Endothelial cell of umbilical vein (primary cell): ENCODE measurements at regions not wholly inside any gene's neighbourhood (a gene's known extent, or its start where the extent isn't known, plus 50 kb on each side); places are given as distances from the start of the nearest gene placed in this dataset.

Source experiments
- BruUV-seq: library from RNA; stranded (reverse); fragments of 400-500 nt; replicated peaks from 2 replicates; lab custom pipeline; 2021; lab: Mats Ljungman, UMichigan
- CTCF ChIA-PET: fragments of 300-600, 350-600 bp; sonication (Branson Sonifier 250); formaldehyde crosslinking; loops from one replicate; lab custom pipeline; 2021; ENCODE audit warnings: antibody characterized with exemption, inconsistent platforms; lab: Charles Lee
- POLR2A ChIA-PET: fragments of 300-600, 350-600 bp; sonication (Branson Sonifier 250); formaldehyde crosslinking; loops from one replicate; lab custom pipeline; 2021; ENCODE audit warnings: antibody characterized with exemption, inconsistent platforms; lab: Charles Lee
- DNase-seq: peaks from one replicate; pipeline ENCODE4 v3.0.0-alpha.2; 2011; ENCODE audit warnings: low read depth, low spot score
- FAIRE-seq: peaks from 2 replicates; lab custom pipeline; 2011; peaks lifted over from hg19 to GRCh38; lab: Jason Lieb, UNC
- H2AFZ ChIP-seq: 2 replicates; pipeline ENCODE4 v1.6.0; 2012; ENCODE audit warnings: low read depth, low read length, control low read depth, inconsistent platforms
- H3K27ac ChIP-seq: 2 replicates; pipeline ENCODE4 v1.5.1; 2011; ENCODE audit warnings: low read depth, mild to moderate bottlenecking, control low read depth, low read length, moderate library complexity; ENCODE audit not compliant: insufficient read depth
- H3K27me3 ChIP-seq, 2 experiments: 2 replicates each; pipeline versions ENCODE4 v1.6.0 to v1.6.1; 2011; ENCODE audit warnings: low read length in 2 of 2, mixed read lengths in 1 of 2; ENCODE audit not compliant: control insufficient read depth in 2 of 2, insufficient read depth in 2 of 2
- H3K36me3 ChIP-seq, 2 experiments: 2 replicates in 1 of 2; 3 replicates in 1 of 2; pipeline ENCODE4 v1.5.1; 2011; ENCODE audit warnings: low read length in 2 of 2, mild to moderate bottlenecking in 1 of 2, moderate library complexity in 1 of 2; ENCODE audit not compliant: control insufficient read depth in 2 of 2, insufficient read depth in 2 of 2; ENCODE audit errors: extremely low read depth in 1 of 2
- H3K4me1 ChIP-seq: 3 replicates; pipeline ENCODE4 v1.5.1; 2011; ENCODE audit warnings: mild to moderate bottlenecking, low read length; ENCODE audit not compliant: control insufficient read depth, insufficient read depth; ENCODE audit errors: extremely low read depth
- H3K4me2 ChIP-seq: 2 replicates; pipeline ENCODE4 v1.6.1; 2011; ENCODE audit warnings: low read length, control low read depth, mixed read lengths; ENCODE audit not compliant: insufficient read depth
- H3K4me3 ChIP-seq, 3 experiments: fragments of 200-600 bp in 1 of 3; sonication (generic), shearing (Covaris generic) in 1 of 3; replicated peaks in 1 of 3; 2 replicates each; pipeline ENCODE4 v1.5.1; 2011 to 2016; ENCODE audit warnings: control low read depth in 3 of 3, low read length in 3 of 3, mild to moderate bottlenecking in 2 of 3, inconsistent platforms in 1 of 3, low read depth in 1 of 3, moderate library complexity in 1 of 3; ENCODE audit not compliant: insufficient read depth in 1 of 3
- H3K79me2 ChIP-seq: 2 replicates; pipeline ENCODE4 v1.6.0; 2012; ENCODE audit warnings: low read length, inconsistent platforms; ENCODE audit not compliant: control insufficient read depth, insufficient read depth
- H3K9ac ChIP-seq: replicated peaks from 2 replicates; pipeline ENCODE3; 2011; ENCODE audit warnings: low read length, control low read depth; ENCODE audit not compliant: insufficient read depth; ENCODE audit errors: extremely low read depth
- H3K9me1 ChIP-seq: replicated peaks from 3 replicates; pipeline ENCODE4 v1.6.0; 2011; ENCODE audit warnings: mild to moderate bottlenecking, low read length; ENCODE audit not compliant: control insufficient read depth, insufficient read depth; ENCODE audit errors: extremely low read depth
- H3K9me3 ChIP-seq: replicated peaks from 2 replicates; pipeline ENCODE4 v1.5.1; 2012; ENCODE audit warnings: low read length, inconsistent platforms; ENCODE audit not compliant: control insufficient read depth, insufficient read depth
- H4K20me1 ChIP-seq: replicated peaks from 2 replicates; pipeline ENCODE3; 2011; ENCODE audit warnings: mild to moderate bottlenecking, low read length; ENCODE audit not compliant: control insufficient read depth, insufficient read depth; ENCODE audit errors: extremely low read depth
- CTCF ChIP-seq, 2 donors: IDR thresholded peaks; 1 replicate in 1 of 2; 2 replicates in 1 of 2; pipeline ENCODE4 v1.5.1; 2011; ENCODE audit warnings: low read length in 2 of 2, mild to moderate bottlenecking in 2 of 2, moderate library complexity in 2 of 2, control low read depth in 1 of 2, inconsistent platforms in 1 of 2, low read depth in 1 of 2; ENCODE audit not compliant: insufficient read depth in 1 of 2; ENCODE audit errors: extremely low read depth in 1 of 2
- EZH2 ChIP-seq: IDR thresholded peaks from 2 replicates; pipeline ENCODE4 v1.6.1; 2012; ENCODE audit warnings: borderline replicate concordance, low read depth, mild to moderate bottlenecking, moderate library complexity, low read length, inconsistent platforms; ENCODE audit not compliant: severe bottlenecking
- FOS ChIP-seq: IDR thresholded peaks from 2 replicates; pipeline ENCODE4 v1.6.1; 2011; ENCODE audit warnings: mild to moderate bottlenecking, low read length, moderate library complexity, borderline replicate concordance; ENCODE audit not compliant: insufficient read depth
- GATA2 ChIP-seq: IDR thresholded peaks from 2 replicates; pipeline ENCODE4 v1.7.0; 2011; ENCODE audit warnings: low read depth, mild to moderate bottlenecking, moderate library complexity, mixed read lengths, low read length; ENCODE audit not compliant: insufficient read length, insufficient read depth
- JUN ChIP-seq: IDR thresholded peaks from 2 replicates; pipeline ENCODE4 v1.6.1; 2011; ENCODE audit warnings: borderline replicate concordance, low read depth; ENCODE audit not compliant: insufficient read length, insufficient read depth
- MYC ChIP-seq: IDR thresholded peaks from one replicate; pipeline ENCODE4 v1.6.1; 2011; ENCODE audit warnings: mild to moderate bottlenecking, low read depth, low read length
- POLR2A ChIP-seq: IDR thresholded peaks from 2 replicates; pipeline ENCODE4 v1.6.1; 2012; ENCODE audit warnings: low read depth, mild to moderate bottlenecking, control low read depth, low read length
- POLR2AphosphoS5 ChIP-seq: IDR thresholded peaks from 2 replicates; pipeline ENCODE4 v1.6.1; 2012; ENCODE audit warnings: low read depth, mild to moderate bottlenecking, control low read depth, low read length, moderate library complexity; ENCODE audit not compliant: insufficient read depth
- dilution Hi-C: fragments of 300-500 bp; cut with MboI; formaldehyde crosslinking; loops from one replicate; pipeline ENCODE4 v1.15.0; 2019; ENCODE audit warnings: low sequenced_read_pairs; ENCODE audit not compliant: extremely low pct_ligation_motif_present
- intact Hi-C: fragments of 100-400 bp; cut with micrococcal nuclease; formaldehyde crosslinking; loops from one replicate; pipeline ENCODE4 v1.10.0; 2022
- TF ChIP-seq, protein P1 (sequence below): IDR thresholded peaks from 2 replicates; pipeline ENCODE4 v1.6.1; 2011; ENCODE audit not compliant: insufficient read depth, insufficient read length

DNA sequence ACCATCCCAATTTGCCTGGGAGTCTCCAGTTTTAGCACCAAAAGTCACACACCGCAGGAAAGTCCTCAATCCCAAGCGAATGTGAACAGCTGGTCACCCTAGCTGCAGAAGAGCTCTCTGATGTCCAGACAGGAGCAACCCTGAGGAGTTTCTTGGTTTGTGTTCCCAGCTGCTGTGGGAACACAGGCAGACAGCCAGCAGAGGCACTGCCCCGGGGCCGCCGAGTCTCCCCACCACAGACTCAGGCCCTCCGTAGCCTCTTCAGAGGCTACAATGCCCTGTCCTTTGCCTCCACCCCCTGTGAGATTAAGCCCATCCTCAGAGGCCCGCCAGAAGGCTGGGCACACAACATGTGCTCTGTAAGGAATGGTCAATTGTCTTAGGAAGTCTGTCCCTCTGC, 111.5 kb downstream of the TTC32 start:
- intact Hi-C loops: no loop called here
- POLR2A ChIA-PET: no interaction called here

More for the DNA sequence above, 111.5 kb downstream of the TTC32 start:
- no TSS peak for BruUV-seq
- Histone ChIP-seq H3K79me2 (no peaks in the 10 kb centered on the region), H3K9me1 (no peaks in the 10 kb centered on the region), H3K4me1 (no peaks in the 10 kb centered on the region), H3K4me3 (no peak overlapping the region), H3K9ac (no peak overlapping the region), H3K27ac (no peak overlapping the region), H3K27me3 (peaks cover 2 to 4% of the 10 kb centered on the region in 2 experiments), H2AFZ (no peak overlapping the region), H4K20me1 (no peaks in the 10 kb centered on the region), H3K36me3 (no peaks in the 10 kb centered on the region), H3K4me2 (no peak overlapping the region), H3K9me3 (no peaks in the 10 kb centered on the region)
- dilution Hi-C loops: no loop called here
- CTCF ChIA-PET: interaction anchor here (1.3 kb wide), 1 partner anchor 23 kb away, joined by 4 read pairs; no protein-coding TSS in a partner anchor
- TF ChIP-seq JUN (no peak), MYC (no peak), CTCF (IDR thresholded peaks at IDR 0.05; ENCODE audit: extremely low read depth in 1 of 2, insufficient read depth in 1 of 2, low read depth in 1 of 2, low read length in 2 of 2) (no peak), EZH2 (no peak), POLR2A (no peak), FOS (no peak), POLR2AphosphoS5 (no peak), GATA2 (no peak)
- TF ChIP-seq, protein P1, sequence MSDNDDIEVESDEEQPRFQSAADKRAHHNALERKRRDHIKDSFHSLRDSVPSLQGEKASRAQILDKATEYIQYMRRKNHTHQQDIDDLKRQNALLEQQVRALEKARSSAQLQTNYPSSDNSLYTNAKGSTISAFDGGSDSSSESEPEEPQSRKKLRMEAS: no peak
- FAIRE-seq: no peak
- DNase-seq: no peak
